H9 (cell line): ENCODE measurements at regions not wholly inside any gene's neighbourhood (a gene's known extent, or its start where the extent isn't known, plus 50 kb on each side); places are given as distances from the start of the nearest gene placed in this dataset.

ENCODE experiments used
- DNase-seq: peaks from one replicate; pipeline ENCODE4 v3.0.0-alpha.2; 2017
- H2AFZ ChIP-seq: one replicate; pipeline ENCODE4 v1.6.1; 2013; ENCODE audit warnings: mild to moderate bottlenecking, low read length, control low read depth, moderate library complexity
- H2AK5ac ChIP-seq: 2 replicates; pipeline ENCODE4 v1.6.1; 2013; ENCODE audit warnings: low read length, control low read depth, mixed read lengths; ENCODE audit not compliant: insufficient read length
- H2BK120ac ChIP-seq: one replicate; pipeline ENCODE4 v1.6.1; 2013; ENCODE audit warnings: low read depth, mild to moderate bottlenecking, low read length, control low read depth, inconsistent platforms; ENCODE audit not compliant: poor library complexity, severe bottlenecking
- H2BK12ac ChIP-seq: 2 replicates; pipeline ENCODE4 v1.6.1; 2013; ENCODE audit warnings: low read length, control low read depth, mixed read lengths, low read depth; ENCODE audit not compliant: insufficient read length
- H2BK15ac ChIP-seq: 2 replicates; pipeline ENCODE4 v1.6.1; 2013; ENCODE audit warnings: low read depth, low read length, control low read depth
- H2BK20ac ChIP-seq: one replicate; pipeline ENCODE4 v1.6.1; 2013; ENCODE audit warnings: low read depth, mild to moderate bottlenecking, low read length, control low read depth, inconsistent platforms; ENCODE audit not compliant: poor library complexity, severe bottlenecking
- H2BK5ac ChIP-seq: 2 replicates; pipeline ENCODE4 v1.6.1; 2013; ENCODE audit warnings: low read length, control low read depth, mixed read lengths; ENCODE audit not compliant: insufficient read length
- H3K14ac ChIP-seq: 2 replicates; pipeline ENCODE4 v1.6.1; 2013; ENCODE audit warnings: low read length, control low read depth; ENCODE audit not compliant: insufficient read depth
- H3K18ac ChIP-seq: 2 replicates; pipeline ENCODE4 v1.6.1; 2013; ENCODE audit warnings: low read depth, mild to moderate bottlenecking, mixed read lengths, low read length, control low read depth; ENCODE audit not compliant: insufficient read length
- H3K23ac ChIP-seq: 2 replicates; pipeline ENCODE4 v1.6.1; 2013; ENCODE audit warnings: low read length, control low read depth, mixed read lengths, low read depth; ENCODE audit not compliant: insufficient read length
- H3K23me2 ChIP-seq: 2 replicates; pipeline ENCODE4 v1.6.1; 2013; ENCODE audit warnings: low read depth, mild to moderate bottlenecking, mixed read lengths, low read length, control low read depth; ENCODE audit not compliant: insufficient read length, poor library complexity, severe bottlenecking
- H3K27ac ChIP-seq: 2 replicates; pipeline ENCODE4 v1.5.1; 2013; ENCODE audit warnings: low read length, control low read depth, mixed read lengths, low read depth; ENCODE audit not compliant: insufficient read length
- H3K27me3 ChIP-seq: 2 replicates; pipeline ENCODE4 v1.6.1; 2013; ENCODE audit warnings: low read length, control low read depth, inconsistent platforms; ENCODE audit not compliant: insufficient read depth
- H3K4ac ChIP-seq: 2 replicates; pipeline ENCODE4 v1.6.1; 2013; ENCODE audit warnings: low read depth, mild to moderate bottlenecking, control low read depth, inconsistent platforms, low read length, moderate library complexity
- H3K4me1 ChIP-seq: 2 replicates; pipeline ENCODE4 v1.6.1; 2013; ENCODE audit warnings: low read length, control low read depth, inconsistent platforms; ENCODE audit not compliant: insufficient read depth
- H3K4me2 ChIP-seq: 2 replicates; pipeline ENCODE4 v1.6.1; 2013; ENCODE audit warnings: low read length, control low read depth, mixed read lengths; ENCODE audit not compliant: insufficient read length, insufficient read depth
- H3K56ac ChIP-seq: 2 replicates; pipeline ENCODE4 v1.6.1; 2013; ENCODE audit warnings: low read depth, mild to moderate bottlenecking, mixed read lengths, low read length, control low read depth; ENCODE audit not compliant: insufficient read length
- H3K79me1 ChIP-seq: 2 replicates; pipeline ENCODE4 v1.6.1; 2013; ENCODE audit warnings: low read depth, mild to moderate bottlenecking, moderate library complexity, low read length, control low read depth, inconsistent platforms; ENCODE audit not compliant: insufficient read depth, poor library complexity, severe bottlenecking
- H3K79me2 ChIP-seq: 2 replicates; pipeline ENCODE4 v1.6.1; 2013; ENCODE audit warnings: low read length, control low read depth, inconsistent platforms; ENCODE audit not compliant: insufficient read depth
- H3K9ac ChIP-seq: 2 replicates; pipeline ENCODE4 v1.6.1; 2013; ENCODE audit warnings: low read length, control low read depth, mixed read lengths; ENCODE audit not compliant: insufficient read length; ENCODE audit errors: extremely low read depth
- H3K9me3 ChIP-seq: one replicate; pipeline ENCODE4 v1.6.1; 2013; ENCODE audit warnings: low read depth, low read length, inconsistent platforms; ENCODE audit not compliant: control insufficient read depth
- H3T11ph ChIP-seq: one replicate; pipeline ENCODE4 v1.6.1; 2013; ENCODE audit warnings: mild to moderate bottlenecking, low read length, control low read depth, inconsistent platforms
- H4K20me1 ChIP-seq: one replicate; pipeline ENCODE4 v1.6.1; 2013; ENCODE audit not compliant: control insufficient read depth, insufficient read length, insufficient read depth
- H4K5ac ChIP-seq: 2 replicates; pipeline ENCODE4 v1.6.1; 2013; ENCODE audit warnings: low read depth, mild to moderate bottlenecking, mixed read lengths, low read length, control low read depth; ENCODE audit not compliant: insufficient read length
- H4K8ac ChIP-seq: replicated peaks from 2 replicates; pipeline ENCODE4 v1.6.1; 2013; ENCODE audit warnings: low read length, control low read depth, mixed read lengths, low read depth; ENCODE audit not compliant: insufficient read length
- H4K91ac ChIP-seq: 2 replicates; pipeline ENCODE4 v1.6.1; 2013; ENCODE audit warnings: low read depth, mild to moderate bottlenecking, moderate library complexity, mixed read lengths, low read length, control low read depth; ENCODE audit not compliant: insufficient read length
- H3K27ac Mint-ChIP-seq, 3 experiments: 2 replicates in 2 of 3; 3 replicates in 1 of 3; pipeline ENCODE4 v1.8.0; 2020 to 2021; ENCODE audit warnings: mixed read lengths in 3 of 3, mild to moderate bottlenecking in 1 of 3, moderate library complexity in 1 of 3
- H3K27me3 Mint-ChIP-seq: 2 replicates; pipeline ENCODE4 v1.8.0; 2021; ENCODE audit warnings: low read depth, mild to moderate bottlenecking, moderate library complexity, mixed read lengths
- H3K36me3 Mint-ChIP-seq, 3 experiments: 2 replicates in 2 of 3; 3 replicates in 1 of 3; pipeline ENCODE4 v1.8.0; 2020 to 2021; ENCODE audit warnings: low read depth in 3 of 3, mixed read lengths in 3 of 3; ENCODE audit not compliant: insufficient read depth in 1 of 3
- H3K4me1 Mint-ChIP-seq, 2 experiments: 2 replicates each; pipeline ENCODE4 v1.8.0; 2020; ENCODE audit warnings: mixed read lengths in 2 of 2
- H3K4me3 Mint-ChIP-seq, 2 experiments: 2 replicates in 1 of 2; 3 replicates in 1 of 2; pipeline ENCODE4 v1.8.0; 2020 to 2021; ENCODE audit warnings: mild to moderate bottlenecking in 2 of 2, mixed read lengths in 2 of 2, moderate library complexity in 1 of 2
- H3K9me3 Mint-ChIP-seq, 2 experiments: 2 replicates in 1 of 2; 3 replicates in 1 of 2; pipeline ENCODE4 v1.8.0; 2020; ENCODE audit warnings: mild to moderate bottlenecking in 2 of 2, mixed read lengths in 2 of 2, moderate library complexity in 1 of 2
- CTCF ChIP-seq: fragments of 200-600 bp; sonication (generic); conservative IDR thresholded peaks from 3 replicates; pipeline ENCODE4 v1.8.0; 2021; ENCODE audit warnings: antibody characterized with exemption, mild to moderate bottlenecking
- WGBS: extraction: QIAGEN DNeasy Blood & Tissue Kit; methylation state at CpG from one replicate; pipeline ENCODE4 v1.1.7; 2013; ENCODE audit warnings: missing lambda C conversion rate, low lambda C conversion rate, mixed read lengths; ENCODE audit not compliant: insufficient read length; ENCODE audit errors: extremely low coverage; 5-methylcytosine and 5-hydroxymethylcytosine counted together

- H3K9me3 ChIP-seq, result no peaks in the 10 kb centered on the region
- H3K23ac ChIP-seq, result no peak overlapping the region
- no peaks in the 10 kb centered on the region for H3K27me3 Mint-ChIP-seq
- H3K23me2 ChIP-seq, result no peaks in the 10 kb centered on the region
- no peak overlapping the region for H4K91ac ChIP-seq
- no peak overlapping the region for H3K4ac ChIP-seq
- no peak for TF ChIP-seq CTCF
- H4K20me1 ChIP-seq, result no peaks in the 10 kb centered on the region
- no peak overlapping the region for H2AK5ac ChIP-seq
- no peak overlapping the region for H3K14ac ChIP-seq
- H2BK15ac ChIP-seq, result no peak overlapping the region
- H2BK120ac ChIP-seq, result no peak overlapping the region
- H3K18ac ChIP-seq, result no peak overlapping the region
- no peak overlapping the region; a peak in 1 of 7 replicates for H3K27ac Mint-ChIP-seq
- no peaks in the 10 kb centered on the region for H3K9me3 Mint-ChIP-seq
- no peak overlapping the region for H2AFZ ChIP-seq
- H3K4me1 Mint-ChIP-seq, result no peaks in the 10 kb centered on the region
- no peak for DNase-seq
- no peak overlapping the region for H3K27ac ChIP-seq
- no peaks in the 10 kb centered on the region for H3K4me1 ChIP-seq
- no peak overlapping the region for H3K9ac ChIP-seq
- no peak overlapping the region for H4K8ac ChIP-seq
- H3K4me2 ChIP-seq, result no peak overlapping the region
- H4K5ac ChIP-seq, result no peak overlapping the region
- no peak overlapping the region for H3K4me3 Mint-ChIP-seq
- no peaks in the 10 kb centered on the region for H3K79me1 ChIP-seq
- H2BK20ac ChIP-seq, result no peak overlapping the region
- H3T11ph ChIP-seq, result no peak overlapping the region
- no CpG with 5 or more reads among the region's 3 CpGs for WGBS
- H3K27me3 ChIP-seq, result no peaks in the 10 kb centered on the region
- H3K36me3 Mint-ChIP-seq, result no peaks in the 10 kb centered on the region; a peak in 1 of 7 replicates
- no peak overlapping the region for H2BK5ac ChIP-seq
- no peaks in the 10 kb centered on the region for H3K79me2 ChIP-seq
- no peak overlapping the region for H2BK12ac ChIP-seq
- no peak overlapping the region for H3K56ac ChIP-seq
Measured at GRCh38 chr6:141758430-141758829, 374.3 kb upstream of the GJE1 start.
